SK-N-SH treated with all-trans-retinoic acid at 6 μM for 48 hours (cell line): ENCODE measurements at regions not wholly inside any gene's neighbourhood (a gene's known extent, or its start where the extent isn't known, plus 50 kb on each side); places are given as distances from the start of the nearest gene placed in this dataset.

Experiments
- ATAC-seq: fragments of 200-7000 bp; cut with Tn5 transposase; 3 replicates; pipeline ENCODE4 v1.9.1; 2020; ENCODE audit warnings: mild to moderate bottlenecking, moderate library complexity
- ARNTL ChIP-seq: fragments of 450-650 bp; formaldehyde crosslinking; IDR thresholded peaks from 2 replicates; pipeline ENCODE4 v1.5.0; 2020; ENCODE audit warnings: low read depth, mild to moderate bottlenecking, moderate library complexity, borderline replicate concordance
- BACH2 ChIP-seq: fragments of 250-450 bp; sonication (Bioruptor Pico); IDR thresholded peaks from 2 replicates; pipeline ENCODE4 v1.9.0; 2021; ENCODE audit warnings: mild to moderate bottlenecking, borderline replicate concordance
- CSDC2 ChIP-seq: fragments of 250-450 bp; sonication (Bioruptor Pico); IDR thresholded peaks from 2 replicates; pipeline ENCODE4 v1.5.0; 2020; ENCODE audit warnings: mild to moderate bottlenecking, moderate library complexity
- CSRNP3 ChIP-seq: fragments of 250-450 bp; sonication (Bioruptor Pico); IDR thresholded peaks from 2 replicates; pipeline ENCODE4 v1.5.1; 2021; ENCODE audit warnings: mild to moderate bottlenecking, moderate library complexity
- ESRRG ChIP-seq: fragments of 250-450 bp; sonication (Bioruptor Pico); IDR thresholded peaks from 2 replicates; pipeline ENCODE4 v1.6.1; 2021; ENCODE audit warnings: mild to moderate bottlenecking
- GLIS3 ChIP-seq: fragments of 250-450 bp; sonication (Bioruptor Pico); IDR thresholded peaks from 2 replicates; pipeline ENCODE4 v1.5.0; 2020; ENCODE audit warnings: mild to moderate bottlenecking, moderate library complexity
- ISL1 ChIP-seq: fragments of 250-450 bp; sonication (Bioruptor Pico); IDR thresholded peaks from 2 replicates; pipeline ENCODE4 v2.1.2; 2022; ENCODE audit warnings: mild to moderate bottlenecking, moderate library complexity
- OSR1 ChIP-seq: fragments of 250-450 bp; sonication (Bioruptor Pico); IDR thresholded peaks from 2 replicates; pipeline ENCODE4 v1.8.0; 2022; ENCODE audit warnings: moderate library complexity, mild to moderate bottlenecking, inconsistent platforms
- PPARA ChIP-seq: fragments of 250-450 bp; sonication (Bioruptor Pico); IDR thresholded peaks from 2 replicates; pipeline ENCODE4 v1.5.0; 2020; ENCODE audit warnings: mild to moderate bottlenecking, borderline replicate concordance
- RARB ChIP-seq: fragments of 250-450 bp; sonication (Bioruptor Pico); IDR thresholded peaks from 2 replicates; pipeline ENCODE4 v1.8.0; 2021; ENCODE audit warnings: mild to moderate bottlenecking, moderate library complexity
- SNAI2 ChIP-seq: fragments of 250-450 bp; sonication (Bioruptor Pico); IDR thresholded peaks from 2 replicates; pipeline ENCODE4 v1.5.0; 2020; ENCODE audit warnings: mild to moderate bottlenecking, moderate library complexity
- TCF4 ChIP-seq: fragments of 250-450 bp; sonication (Bioruptor Pico); IDR thresholded peaks from 2 replicates; pipeline ENCODE4 v1.8.0; 2021; ENCODE audit warnings: mild to moderate bottlenecking, moderate library complexity, borderline replicate concordance
- TOX ChIP-seq: fragments of 250-450 bp; sonication (Bioruptor Pico); IDR thresholded peaks from 2 replicates; pipeline ENCODE4 v1.8.0; 2021; ENCODE audit warnings: mild to moderate bottlenecking, moderate library complexity, borderline replicate concordance
- ZC3H10 ChIP-seq: fragments of 250-450 bp; sonication (Bioruptor Pico); IDR thresholded peaks from 2 replicates; pipeline ENCODE4 v1.5.1; 2021; ENCODE audit warnings: mild to moderate bottlenecking, moderate library complexity
- ZFP3 ChIP-seq: fragments of 250-450 bp; sonication (Bioruptor Pico); IDR thresholded peaks from 2 replicates; pipeline ENCODE4 v1.5.0; 2020; ENCODE audit warnings: mild to moderate bottlenecking, moderate library complexity
- ZFP30 ChIP-seq: fragments of 450-650 bp; formaldehyde crosslinking; IDR thresholded peaks from 2 replicates; pipeline ENCODE4 v1.5.0; 2022; ENCODE audit warnings: mild to moderate bottlenecking, moderate library complexity
- ZNF70 ChIP-seq: fragments of 450-650 bp; formaldehyde crosslinking; IDR thresholded peaks from 2 replicates; pipeline ENCODE4 v1.5.0; 2020; ENCODE audit warnings: mild to moderate bottlenecking, moderate library complexity
- ZNF8 ChIP-seq: fragments of 450-650 bp; formaldehyde crosslinking; IDR thresholded peaks from 2 replicates; pipeline ENCODE4 v1.5.0; 2020; ENCODE audit warnings: mild to moderate bottlenecking, moderate library complexity
- TF ChIP-seq, protein P1 (sequence below): fragments of 250-450 bp; sonication (Bioruptor Pico); IDR thresholded peaks from 2 replicates; pipeline ENCODE4 v1.5.1; 2020; ENCODE audit warnings: low read depth, mild to moderate bottlenecking, moderate library complexity
- TF ChIP-seq, protein P2 (sequence below): fragments of 250-450 bp; sonication (Bioruptor Pico); IDR thresholded peaks from 2 replicates; pipeline ENCODE4 v1.8.0; 2020; ENCODE audit warnings: mild to moderate bottlenecking, moderate library complexity, borderline replicate concordance
- TF ChIP-seq, protein P3 (sequence below): fragments of 250-450 bp; sonication (Bioruptor Pico); IDR thresholded peaks from 2 replicates; pipeline ENCODE4 v1.5.0; 2020; ENCODE audit warnings: mild to moderate bottlenecking, moderate library complexity

- ATAC-seq, result no peak
- TF ChIP-seq ZNF8 (CRISPR knock-in tag) (no peak), ESRRG (no peak)
Observed at GRCh38 chr14:97267509-97267908, 470.3 kb downstream of the VRK1 start.

GRCh38 chr14:97268097-97268496, 470.9 kb downstream of the VRK1 start:
- no peak for ATAC-seq
- TF ChIP-seq PPARA (CRISPR knock-in tag) (no peak), ISL1 (CRISPR knock-in tag) (no peak), SNAI2 (CRISPR knock-in tag) (no peak), OSR1 (no peak), CSDC2 (no peak), GLIS3 (CRISPR knock-in tag) (no peak), ZC3H10 (CRISPR knock-in tag) (no peak), ZFP3 (CRISPR knock-in tag) (no peak), BACH2 (no peak), TOX (CRISPR knock-in tag) (no peak), TCF4 (CRISPR knock-in tag) (no peak), CSRNP3 (no peak), ZFP30 (CRISPR knock-in tag) (no peak), ZNF70 (no peak), RARB (CRISPR knock-in tag) (no peak), ZNF8 (CRISPR knock-in tag) (no peak), ARNTL (CRISPR knock-in tag) (no peak)
- TF ChIP-seq, protein P1, sequence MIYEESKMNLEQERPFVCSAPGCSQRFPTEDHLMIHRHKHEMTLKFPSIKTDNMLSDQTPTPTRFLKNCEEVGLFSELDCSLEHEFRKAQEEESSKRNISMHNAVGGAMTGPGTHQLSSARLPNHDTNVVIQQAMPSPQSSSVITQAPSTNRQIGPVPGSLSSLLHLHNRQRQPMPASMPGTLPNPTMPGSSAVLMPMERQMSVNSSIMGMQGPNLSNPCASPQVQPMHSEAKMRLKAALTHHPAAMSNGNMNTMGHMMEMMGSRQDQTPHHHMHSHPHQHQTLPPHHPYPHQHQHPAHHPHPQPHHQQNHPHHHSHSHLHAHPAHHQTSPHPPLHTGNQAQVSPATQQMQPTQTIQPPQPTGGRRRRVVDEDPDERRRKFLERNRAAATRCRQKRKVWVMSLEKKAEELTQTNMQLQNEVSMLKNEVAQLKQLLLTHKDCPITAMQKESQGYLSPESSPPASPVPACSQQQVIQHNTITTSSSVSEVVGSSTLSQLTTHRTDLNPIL, result no peak
- TF ChIP-seq, protein P2, sequence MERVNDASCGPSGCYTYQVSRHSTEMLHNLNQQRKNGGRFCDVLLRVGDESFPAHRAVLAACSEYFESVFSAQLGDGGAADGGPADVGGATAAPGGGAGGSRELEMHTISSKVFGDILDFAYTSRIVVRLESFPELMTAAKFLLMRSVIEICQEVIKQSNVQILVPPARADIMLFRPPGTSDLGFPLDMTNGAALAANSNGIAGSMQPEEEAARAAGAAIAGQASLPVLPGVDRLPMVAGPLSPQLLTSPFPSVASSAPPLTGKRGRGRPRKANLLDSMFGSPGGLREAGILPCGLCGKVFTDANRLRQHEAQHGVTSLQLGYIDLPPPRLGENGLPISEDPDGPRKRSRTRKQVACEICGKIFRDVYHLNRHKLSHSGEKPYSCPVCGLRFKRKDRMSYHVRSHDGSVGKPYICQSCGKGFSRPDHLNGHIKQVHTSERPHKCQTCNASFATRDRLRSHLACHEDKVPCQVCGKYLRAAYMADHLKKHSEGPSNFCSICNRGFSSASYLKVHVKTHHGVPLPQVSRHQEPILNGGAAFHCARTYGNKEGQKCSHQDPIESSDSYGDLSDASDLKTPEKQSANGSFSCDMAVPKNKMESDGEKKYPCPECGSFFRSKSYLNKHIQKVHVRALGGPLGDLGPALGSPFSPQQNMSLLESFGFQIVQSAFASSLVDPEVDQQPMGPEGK (CRISPR knock-in tag), result no peak
- TF ChIP-seq, protein P3, sequence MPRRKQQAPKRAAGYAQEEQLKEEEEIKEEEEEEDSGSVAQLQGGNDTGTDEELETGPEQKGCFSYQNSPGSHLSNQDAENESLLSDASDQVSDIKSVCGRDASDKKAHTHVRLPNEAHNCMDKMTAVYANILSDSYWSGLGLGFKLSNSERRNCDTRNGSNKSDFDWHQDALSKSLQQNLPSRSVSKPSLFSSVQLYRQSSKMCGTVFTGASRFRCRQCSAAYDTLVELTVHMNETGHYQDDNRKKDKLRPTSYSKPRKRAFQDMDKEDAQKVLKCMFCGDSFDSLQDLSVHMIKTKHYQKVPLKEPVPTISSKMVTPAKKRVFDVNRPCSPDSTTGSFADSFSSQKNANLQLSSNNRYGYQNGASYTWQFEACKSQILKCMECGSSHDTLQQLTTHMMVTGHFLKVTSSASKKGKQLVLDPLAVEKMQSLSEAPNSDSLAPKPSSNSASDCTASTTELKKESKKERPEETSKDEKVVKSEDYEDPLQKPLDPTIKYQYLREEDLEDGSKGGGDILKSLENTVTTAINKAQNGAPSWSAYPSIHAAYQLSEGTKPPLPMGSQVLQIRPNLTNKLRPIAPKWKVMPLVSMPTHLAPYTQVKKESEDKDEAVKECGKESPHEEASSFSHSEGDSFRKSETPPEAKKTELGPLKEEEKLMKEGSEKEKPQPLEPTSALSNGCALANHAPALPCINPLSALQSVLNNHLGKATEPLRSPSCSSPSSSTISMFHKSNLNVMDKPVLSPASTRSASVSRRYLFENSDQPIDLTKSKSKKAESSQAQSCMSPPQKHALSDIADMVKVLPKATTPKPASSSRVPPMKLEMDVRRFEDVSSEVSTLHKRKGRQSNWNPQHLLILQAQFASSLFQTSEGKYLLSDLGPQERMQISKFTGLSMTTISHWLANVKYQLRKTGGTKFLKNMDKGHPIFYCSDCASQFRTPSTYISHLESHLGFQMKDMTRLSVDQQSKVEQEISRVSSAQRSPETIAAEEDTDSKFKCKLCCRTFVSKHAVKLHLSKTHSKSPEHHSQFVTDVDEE (CRISPR knock-in tag), result no peak

GRCh38 chr14:97270308-97270707, 473.1 kb downstream of the VRK1 start:
- ATAC-seq, result no peak
- TF ChIP-seq, protein P2 (CRISPR knock-in tag), result no peak
- TF ChIP-seq, protein P3 (CRISPR knock-in tag), result no peak
- TF ChIP-seq PPARA (CRISPR knock-in tag), result no peak
- TF ChIP-seq ARNTL (CRISPR knock-in tag), result no peak
- no peak for TF ChIP-seq TOX (CRISPR knock-in tag)
- no peak for TF ChIP-seq ZNF70
